ENCODE measurements at regions not wholly inside any gene's neighbourhood (a gene's known extent, or its start where the extent isn't known, plus 50 kb on each side); places are given as distances from the start of the nearest gene placed in this dataset.
"Not testable (repeated sequence)": the region's sequence is repeated elsewhere in the genome, so short reads cannot be mapped to it uniquely, and the experiment has no call there.

- no peak overlapping the region for H3K27ac Mint-ChIP-seq
Measured at GRCh38 chr13:90454002-90454636, 893.4 kb upstream of the MIR17HG start.

GRCh38 chr13:90455067-90455466 is 892.4 kb upstream of the MIR17HG start:
- Mint-ChIP-seq H3K9me3 (peaks cover 4% of the 10 kb centered on the region), H3K4me1 (no peaks in the 10 kb centered on the region), H3K27me3 (no peaks in the 10 kb centered on the region), H3K36me3 (ENCODE audit: low read depth) (no peaks in the 10 kb centered on the region), H3K4me3 (no peak overlapping the region), H3K27ac (no peak overlapping the region)
- ATAC-seq (replicated peaks) = no peak

More at GRCh38 chr13:90454002-90454636, 893.4 kb upstream of the MIR17HG start:
- H3K4me3 Mint-ChIP-seq = no peak overlapping the region
- no peaks in the 10 kb centered on the region for H3K4me1 Mint-ChIP-seq
- no peaks in the 10 kb centered on the region for H3K36me3 Mint-ChIP-seq (ENCODE audit: low read depth)
- no peaks in the 10 kb centered on the region for H3K9me3 Mint-ChIP-seq
- H3K27me3 Mint-ChIP-seq = no peaks in the 10 kb centered on the region
- no peak for ATAC-seq (replicated peaks)

- Mint-ChIP-seq H3K27me3 (no peaks in the 10 kb centered on the region), H3K4me1 (no peaks in the 10 kb centered on the region), H3K27ac (no peak overlapping the region), H3K36me3 (ENCODE audit: low read depth) (no peaks in the 10 kb centered on the region), H3K4me3 (no peak overlapping the region), H3K9me3 (peaks cover 4% of the 10 kb centered on the region)
- no peak for ATAC-seq (replicated peaks)
Measured at GRCh38 chr13:90455823-90456222, 891.7 kb upstream of the MIR17HG start.

- H3K27ac Mint-ChIP-seq = no peak overlapping the region
- H3K4me1 Mint-ChIP-seq = no peaks in the 10 kb centered on the region
- no peaks in the 10 kb centered on the region for H3K36me3 Mint-ChIP-seq (ENCODE audit: low read depth)
- no peak for ATAC-seq (replicated peaks)
- H3K27me3 Mint-ChIP-seq = no peaks in the 10 kb centered on the region
- no peak overlapping the region for H3K4me3 Mint-ChIP-seq
- peaks cover 11% of the 10 kb centered on the region for H3K9me3 Mint-ChIP-seq
Measured at GRCh38 chr13:90461398-90461797, 886.1 kb upstream of the MIR17HG start.

GRCh38 chr13:90477216-90477615 is 870.3 kb upstream of the MIR17HG start:
- no peak for ATAC-seq (replicated peaks)
- Mint-ChIP-seq H3K9me3 (peaks cover 16% of the 10 kb centered on the region), H3K36me3 (ENCODE audit: low read depth) (no peaks in the 10 kb centered on the region), H3K27ac (no peak overlapping the region), H3K4me3 (no peak overlapping the region), H3K4me1 (no peaks in the 10 kb centered on the region), H3K27me3 (no peaks in the 10 kb centered on the region)

GRCh38 chr13:90483906-90484305 is 863.6 kb upstream of the MIR17HG start:
- Mint-ChIP-seq H3K27me3 (no peaks in the 10 kb centered on the region), H3K36me3 (ENCODE audit: low read depth) (no peaks in the 10 kb centered on the region), H3K27ac (no peak overlapping the region), H3K4me1 (no peaks in the 10 kb centered on the region), H3K4me3 (no peak overlapping the region), H3K9me3 (peaks cover 14% of the 10 kb centered on the region)
- ATAC-seq (replicated peaks) = no peak

GRCh38 chr13:90485436-90485835 is 862.1 kb upstream of the MIR17HG start:
- ATAC-seq (replicated peaks) = no peak
- Mint-ChIP-seq H3K4me3 (no peak overlapping the region), H3K36me3 (ENCODE audit: low read depth) (no peaks in the 10 kb centered on the region), H3K27me3 (no peaks in the 10 kb centered on the region), H3K9me3 (peaks cover 12% of the 10 kb centered on the region), H3K4me1 (no peaks in the 10 kb centered on the region), H3K27ac (no peak overlapping the region)

- no peaks in the 10 kb centered on the region for H3K36me3 Mint-ChIP-seq (ENCODE audit: low read depth)
- no peak for ATAC-seq (replicated peaks)
- H3K27ac Mint-ChIP-seq = no peak overlapping the region
- H3K4me3 Mint-ChIP-seq = no peak overlapping the region
- H3K4me1 Mint-ChIP-seq = no peaks in the 10 kb centered on the region
- H3K27me3 Mint-ChIP-seq = no peaks in the 10 kb centered on the region
- H3K9me3 Mint-ChIP-seq = peaks cover 4% of the 10 kb centered on the region
Measured at GRCh38 chr13:90492872-90493271, 854.6 kb upstream of the MIR17HG start.

- no peak for ATAC-seq (replicated peaks)
- Mint-ChIP-seq H3K4me1 (no peaks in the 10 kb centered on the region), H3K4me3 (no peak overlapping the region), H3K27me3 (no peaks in the 10 kb centered on the region), H3K9me3 (peaks cover 4% of the 10 kb centered on the region), H3K27ac (no peak overlapping the region), H3K36me3 (ENCODE audit: low read depth) (no peaks in the 10 kb centered on the region)
Measured at GRCh38 chr13:90493667-90494066, 853.8 kb upstream of the MIR17HG start.

GRCh38 chr13:90494849-90495248 is 852.6 kb upstream of the MIR17HG start:
- H3K27ac Mint-ChIP-seq; ATAC-seq (replicated peaks); H3K9me3 Mint-ChIP-seq; H3K4me1 Mint-ChIP-seq; H3K27me3 Mint-ChIP-seq; H3K36me3 Mint-ChIP-seq (ENCODE audit: low read depth); H3K4me3 Mint-ChIP-seq: not testable (repeated sequence)

- Mint-ChIP-seq H3K27me3 (no peaks in the 10 kb centered on the region), H3K27ac (no peak overlapping the region), H3K36me3 (ENCODE audit: low read depth) (no peaks in the 10 kb centered on the region), H3K4me3 (no peak overlapping the region), H3K4me1 (no peaks in the 10 kb centered on the region), H3K9me3 (peaks cover 4% of the 10 kb centered on the region)
- no peak for ATAC-seq (replicated peaks)
Measured at GRCh38 chr13:90498096-90498495, 849.4 kb upstream of the MIR17HG start.

- H3K27me3 Mint-ChIP-seq = no peaks in the 10 kb centered on the region
- H3K4me3 Mint-ChIP-seq = no peak overlapping the region
- no peaks in the 10 kb centered on the region for H3K4me1 Mint-ChIP-seq
- peaks cover 4% of the 10 kb centered on the region for H3K9me3 Mint-ChIP-seq
- no peak overlapping the region for H3K27ac Mint-ChIP-seq
- ATAC-seq (replicated peaks) = no peak
- H3K36me3 Mint-ChIP-seq (ENCODE audit: low read depth) = no peaks in the 10 kb centered on the region
Measured at GRCh38 chr13:90498816-90499215, 848.7 kb upstream of the MIR17HG start.

GRCh38 chr13:90500569-90500968 is 846.9 kb upstream of the MIR17HG start:
- no peaks in the 10 kb centered on the region for H3K4me1 Mint-ChIP-seq
- H3K27ac Mint-ChIP-seq = no peak overlapping the region
- H3K4me3 Mint-ChIP-seq = no peak overlapping the region
- H3K9me3 Mint-ChIP-seq = peaks cover 4% of the 10 kb centered on the region
- no peak for ATAC-seq (replicated peaks)
- no peaks in the 10 kb centered on the region for H3K36me3 Mint-ChIP-seq (ENCODE audit: low read depth)
- no peaks in the 10 kb centered on the region for H3K27me3 Mint-ChIP-seq

- H3K4me1 Mint-ChIP-seq = no peaks in the 10 kb centered on the region
- no peak overlapping the region for H3K27ac Mint-ChIP-seq
- ATAC-seq (replicated peaks) = no peak
- no peaks in the 10 kb centered on the region for H3K27me3 Mint-ChIP-seq
- H3K4me3 Mint-ChIP-seq = no peak overlapping the region
- no peaks in the 10 kb centered on the region for H3K36me3 Mint-ChIP-seq (ENCODE audit: low read depth)
- peaks cover 7% of the 10 kb centered on the region for H3K9me3 Mint-ChIP-seq
Measured at GRCh38 chr13:90502153-90502552, 845.3 kb upstream of the MIR17HG start.

GRCh38 chr13:90502762-90503161 is 844.7 kb upstream of the MIR17HG start:
- Mint-ChIP-seq H3K4me1 (no peaks in the 10 kb centered on the region), H3K9me3 (peaks cover 7% of the 10 kb centered on the region), H3K27ac (no peak overlapping the region), H3K4me3 (no peak overlapping the region), H3K27me3 (no peaks in the 10 kb centered on the region), H3K36me3 (ENCODE audit: low read depth) (no peaks in the 10 kb centered on the region)
- ATAC-seq (replicated peaks) = no peak

GRCh38 chr13:90510319-90510718 is 837.2 kb upstream of the MIR17HG start:
- H3K36me3 Mint-ChIP-seq (ENCODE audit: low read depth) = no peaks in the 10 kb centered on the region

More at GRCh38 chr13:90510319-90510718, 837.2 kb upstream of the MIR17HG start:
- Mint-ChIP-seq H3K9me3 (peaks cover 8% of the 10 kb centered on the region), H3K4me1 (no peaks in the 10 kb centered on the region), H3K27me3 (no peaks in the 10 kb centered on the region), H3K27ac (no peak overlapping the region), H3K4me3 (no peak overlapping the region)
- no peak for ATAC-seq (replicated peaks)

All from activated T-helper 17 cell treated with anti-CD3 and anti-CD28 coated beads, Interleukin-2, amount 50 U/mL, for 72 hours (primary cell).